ES-I3 (cell line): ENCODE measurements at regions not wholly inside any gene's neighbourhood (a gene's known extent, or its start where the extent isn't known, plus 50 kb on each side); places are given as distances from the start of the nearest gene placed in this dataset.

Source experiments
- H3K36me3 ChIP-seq: 2 replicates; pipeline ENCODE4 v1.6.1; 2013; ENCODE audit warnings: mild to moderate bottlenecking, low read length, control low read depth, moderate library complexity; ENCODE audit not compliant: insufficient read depth
- H3K4me1 ChIP-seq: 2 replicates; pipeline ENCODE4 v1.6.1; 2013; ENCODE audit warnings: mild to moderate bottlenecking, control low read depth, low read length; ENCODE audit not compliant: insufficient read depth
- H3K9ac ChIP-seq: 2 replicates; pipeline ENCODE4 v1.6.1; 2013; ENCODE audit warnings: low read depth, mild to moderate bottlenecking, low read length, moderate library complexity
- H3K9me3 ChIP-seq: 2 replicates; pipeline ENCODE4 v1.6.1; 2013; ENCODE audit warnings: mild to moderate bottlenecking, low read length, moderate library complexity; ENCODE audit not compliant: control insufficient read depth, insufficient read depth

DNA sequence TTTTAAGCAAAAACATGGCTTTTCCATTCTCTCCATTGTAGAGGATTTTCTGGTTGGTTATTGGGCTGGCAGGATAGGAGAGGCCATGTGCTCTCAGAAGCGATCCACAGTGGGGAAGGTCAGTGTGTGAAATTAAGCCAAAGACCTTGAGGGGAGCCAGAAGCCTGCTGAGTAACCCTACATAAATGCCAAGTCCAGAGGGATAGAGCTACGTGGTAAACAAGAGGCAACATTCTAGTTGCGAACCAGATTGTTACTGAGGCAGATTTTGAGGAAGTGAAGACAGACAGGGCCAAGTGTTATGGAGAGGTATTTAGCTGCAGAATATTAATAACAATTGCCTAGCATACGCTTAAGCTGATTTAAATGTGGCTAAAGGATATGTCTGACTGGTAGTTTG, 592.8 kb upstream of the GBE1 start:
- Histone ChIP-seq H3K9ac (no peak overlapping the region), H3K9me3 (no peaks in the 10 kb centered on the region), H3K36me3 (no peaks in the 10 kb centered on the region), H3K4me1 (no peaks in the 10 kb centered on the region)

DNA sequence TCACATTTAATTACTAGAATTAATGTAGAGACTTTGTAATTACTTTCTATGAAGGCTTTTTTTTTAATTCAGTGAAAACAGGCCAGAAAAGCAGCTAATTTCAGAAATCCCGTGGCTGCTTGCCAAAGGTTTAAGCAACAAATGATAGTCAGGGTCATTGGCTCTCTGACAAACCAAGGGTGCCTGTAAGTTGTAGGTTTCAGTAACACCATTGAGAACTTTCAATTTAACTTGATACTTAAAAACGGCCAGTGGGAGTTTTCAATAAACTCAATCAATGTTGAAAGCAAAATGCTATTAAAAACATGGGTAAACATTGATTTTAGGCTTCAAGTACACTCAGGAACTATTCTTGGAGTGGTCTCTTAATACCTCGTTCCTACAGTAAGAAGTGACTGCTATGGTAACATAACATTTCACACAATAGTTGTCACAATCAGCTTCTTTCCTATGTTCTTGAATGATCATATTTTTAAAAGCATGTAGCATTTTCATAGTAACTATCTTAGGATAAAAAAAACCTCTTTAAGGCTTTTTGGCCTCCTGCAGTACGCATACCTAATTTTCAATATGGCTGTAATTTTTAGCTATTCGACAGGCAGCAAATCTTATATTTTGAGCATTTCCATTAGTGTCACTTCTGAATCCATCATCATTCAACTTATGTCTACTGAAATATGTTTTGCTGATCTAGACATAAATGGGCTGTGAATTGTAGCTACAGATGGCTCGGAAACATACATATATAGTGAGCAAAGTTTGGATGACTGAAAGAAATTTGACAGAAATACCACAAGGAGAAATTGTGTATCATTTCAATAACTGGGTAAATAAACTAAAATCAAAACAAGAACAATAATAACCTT, 592.1 kb upstream of the GBE1 start:
- no peaks in the 10 kb centered on the region for H3K36me3 ChIP-seq
- H3K9ac ChIP-seq, result no peak overlapping the region
- no peaks in the 10 kb centered on the region for H3K4me1 ChIP-seq
- no peaks in the 10 kb centered on the region for H3K9me3 ChIP-seq

DNA sequence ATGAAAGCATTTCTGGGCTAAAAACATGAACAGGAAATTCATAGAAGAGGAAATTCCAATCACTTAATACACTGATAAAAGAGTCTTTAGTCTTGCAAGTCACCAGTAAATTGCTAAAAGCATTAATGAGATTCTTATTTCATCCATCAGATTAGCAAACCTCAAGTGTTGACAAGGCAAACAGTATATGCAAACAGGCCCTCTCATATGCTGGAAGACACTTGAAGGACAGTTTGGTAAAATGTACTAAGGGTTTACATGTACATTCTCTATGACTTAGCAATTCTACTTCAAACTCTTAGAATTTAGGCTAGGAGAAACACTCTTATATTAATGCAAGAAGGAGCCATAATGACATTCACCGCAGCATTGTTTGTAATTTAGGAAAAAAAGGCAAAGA, 586.1 kb upstream of the GBE1 start:
- Histone ChIP-seq H3K9ac (no peak overlapping the region), H3K36me3 (no peaks in the 10 kb centered on the region)

DNA sequence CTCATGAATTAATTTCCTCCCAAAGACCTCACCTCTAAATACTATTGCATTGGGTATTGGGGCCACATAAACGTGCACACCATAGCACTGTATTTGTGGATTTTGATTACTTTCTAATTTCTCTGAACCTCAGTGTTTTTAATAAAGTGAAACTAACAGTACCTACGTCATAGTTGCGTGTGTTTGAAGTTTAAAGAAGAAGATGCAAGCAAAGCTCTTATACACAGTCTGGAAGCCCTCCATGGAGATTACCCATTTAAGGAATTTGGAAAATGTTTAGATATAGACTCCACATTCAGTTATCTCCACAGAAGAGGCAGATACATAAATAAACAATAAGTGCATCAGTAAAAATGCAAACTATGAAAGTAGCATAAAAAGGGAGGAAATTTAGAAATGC, 581.1 kb upstream of the GBE1 start:
- H3K4me1 ChIP-seq, result no peaks in the 10 kb centered on the region
- H3K36me3 ChIP-seq, result no peaks in the 10 kb centered on the region
- H3K9ac ChIP-seq, result no peak overlapping the region
- no peaks in the 10 kb centered on the region for H3K9me3 ChIP-seq

More for the DNA sequence above, 586.1 kb upstream of the GBE1 start:
- no peaks in the 10 kb centered on the region for H3K9me3 ChIP-seq
- no peaks in the 10 kb centered on the region for H3K4me1 ChIP-seq

DNA sequence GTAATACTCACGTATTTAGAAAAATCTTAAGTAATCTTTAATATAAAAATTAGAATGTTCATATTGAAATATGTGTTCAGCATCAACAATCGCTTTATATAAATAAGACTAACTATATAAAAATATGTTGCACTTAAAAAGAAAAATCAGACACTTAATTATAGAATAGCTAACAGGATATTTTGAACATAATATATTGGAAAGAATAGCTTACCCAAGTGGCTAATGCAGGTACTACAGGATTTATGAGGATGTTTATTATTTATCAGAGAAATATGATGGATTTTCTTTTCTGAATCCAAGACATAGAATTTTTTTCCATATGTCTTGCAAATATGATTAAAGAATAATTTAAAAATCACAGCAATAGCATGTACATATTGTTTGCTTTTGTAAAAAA, 567.9 kb upstream of the GBE1 start:
- H3K9me3 ChIP-seq, result no peaks in the 10 kb centered on the region
- H3K36me3 ChIP-seq, result no peaks in the 10 kb centered on the region
- H3K4me1 ChIP-seq, result no peaks in the 10 kb centered on the region
- H3K9ac ChIP-seq, result no peak overlapping the region

DNA sequence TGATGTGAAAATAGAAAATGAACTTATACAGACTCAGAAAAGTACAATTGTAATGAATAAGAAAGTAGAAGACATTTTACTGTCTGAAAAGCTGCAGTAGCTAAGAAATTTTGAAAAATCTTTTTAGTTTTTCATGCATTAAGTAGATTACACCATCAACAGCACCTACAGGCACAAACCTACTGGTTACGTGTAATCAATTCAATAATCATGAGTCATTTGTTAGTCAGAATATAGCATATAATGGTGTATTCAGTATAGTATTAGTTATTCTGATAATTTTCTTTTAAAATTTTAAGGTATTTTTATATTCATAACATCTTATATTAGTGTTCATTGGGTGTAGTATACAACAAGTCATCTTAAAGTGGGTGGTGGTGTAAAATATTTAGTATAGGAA, 550.5 kb upstream of the GBE1 start:
- Histone ChIP-seq H3K4me1 (no peaks in the 10 kb centered on the region), H3K9ac (no peak overlapping the region), H3K36me3 (no peaks in the 10 kb centered on the region), H3K9me3 (no peaks in the 10 kb centered on the region)

DNA sequence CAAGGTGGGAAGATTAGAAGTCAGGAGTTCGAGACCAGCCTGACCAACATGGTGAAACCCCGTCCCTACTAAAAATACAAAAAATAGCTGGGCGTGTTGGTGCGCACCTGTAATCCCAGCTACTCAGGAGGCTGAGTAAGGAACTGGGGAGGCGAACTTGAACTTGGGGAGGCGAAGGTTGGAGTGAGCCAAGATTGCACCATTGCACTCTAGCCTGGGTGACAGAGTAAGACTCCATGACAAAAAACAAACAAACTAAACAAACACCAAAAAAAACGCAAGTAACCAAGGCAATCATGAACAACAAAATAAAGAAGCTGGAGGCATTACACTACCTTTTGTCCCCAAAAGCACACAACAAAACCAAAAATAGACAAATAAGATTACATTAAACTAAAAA, 547.3 kb upstream of the GBE1 start:
- H3K4me1 ChIP-seq, result no peaks in the 10 kb centered on the region
- H3K36me3 ChIP-seq, result no peaks in the 10 kb centered on the region
- no peaks in the 10 kb centered on the region for H3K9me3 ChIP-seq
- no peak overlapping the region for H3K9ac ChIP-seq

DNA sequence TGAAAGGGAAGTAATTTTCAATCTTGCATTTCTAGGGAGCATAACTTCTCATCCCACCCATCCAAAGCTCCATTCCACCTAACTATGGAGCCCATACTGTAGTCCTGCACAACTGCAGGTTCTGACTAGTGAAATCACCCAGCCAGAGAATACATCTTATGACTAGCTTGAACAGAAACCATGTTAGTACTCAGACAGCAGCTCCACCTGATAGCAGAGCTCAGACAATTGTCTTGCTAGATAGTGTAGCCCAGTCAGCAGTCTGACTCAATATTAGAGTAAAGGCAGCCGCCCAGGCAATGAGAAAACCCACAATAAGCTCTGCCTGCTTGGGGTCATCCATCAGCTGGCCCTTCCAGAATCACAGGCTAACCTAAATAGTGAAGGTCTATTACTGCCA, 544.7 kb upstream of the GBE1 start:
- Histone ChIP-seq H3K9me3 (no peaks in the 10 kb centered on the region), H3K36me3 (no peaks in the 10 kb centered on the region), H3K9ac (no peak overlapping the region), H3K4me1 (no peaks in the 10 kb centered on the region)

DNA sequence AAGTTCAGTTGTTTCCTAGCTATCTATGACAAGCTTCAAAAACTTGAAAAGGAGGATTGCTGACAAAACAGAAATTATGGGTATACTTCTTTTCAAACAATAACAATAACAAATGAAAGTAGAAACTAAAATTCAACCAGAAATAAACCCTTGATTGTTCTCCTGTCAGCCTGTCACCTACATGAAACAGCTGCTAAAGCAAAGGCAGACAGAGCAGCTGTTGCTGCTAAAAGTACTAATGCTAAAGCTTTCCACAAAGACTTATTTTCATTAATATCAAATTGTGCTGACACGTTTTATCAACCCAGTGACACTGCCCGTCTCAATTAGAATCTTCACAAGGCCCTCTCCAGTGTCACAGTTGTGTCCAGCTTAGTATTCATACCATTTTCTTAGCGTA, 533.2 kb upstream of the GBE1 start:
- H3K36me3 ChIP-seq, result no peaks in the 10 kb centered on the region
- no peaks in the 10 kb centered on the region for H3K9me3 ChIP-seq
- no peak overlapping the region for H3K9ac ChIP-seq
- no peaks in the 10 kb centered on the region for H3K4me1 ChIP-seq

DNA sequence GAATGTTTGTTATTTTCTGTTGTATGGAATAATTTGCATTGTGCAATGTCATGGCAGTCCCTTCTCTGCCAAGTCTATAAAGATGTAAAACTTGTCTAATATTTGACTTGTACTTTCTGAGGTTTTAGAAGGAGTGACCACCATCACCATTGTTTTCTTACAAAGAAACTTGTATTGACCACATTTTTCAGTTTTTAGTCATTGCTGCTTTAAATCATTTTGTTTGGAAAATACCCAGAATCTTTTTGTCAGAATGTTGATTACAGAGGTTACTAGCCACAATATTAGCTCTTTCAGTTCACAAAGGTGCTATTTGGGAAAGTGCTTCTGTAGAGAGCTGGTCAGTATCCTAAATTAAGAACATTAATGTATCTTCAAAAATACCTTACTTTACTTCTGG, 532.4 kb upstream of the GBE1 start:
- no peaks in the 10 kb centered on the region for H3K4me1 ChIP-seq
- no peak overlapping the region for H3K9ac ChIP-seq
- no peaks in the 10 kb centered on the region for H3K9me3 ChIP-seq
- no peaks in the 10 kb centered on the region for H3K36me3 ChIP-seq

DNA sequence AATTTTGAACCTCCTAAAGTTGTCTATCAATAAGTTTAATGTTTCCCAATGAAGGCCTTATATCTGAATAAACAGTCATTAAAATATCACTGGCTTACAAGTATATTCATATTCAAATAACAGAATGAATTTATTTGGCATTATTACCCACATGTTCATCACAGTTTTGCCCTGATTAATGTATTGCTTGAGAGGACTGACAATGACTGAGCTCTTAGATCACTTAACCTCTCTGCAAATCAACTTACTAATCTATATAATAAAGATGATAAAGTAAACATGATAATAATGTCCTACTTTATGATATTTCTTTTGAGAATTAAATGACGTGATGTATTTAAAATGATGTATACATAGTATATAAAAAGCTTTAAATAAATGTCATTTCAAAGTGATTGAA, 532.0 kb upstream of the GBE1 start:
- H3K36me3 ChIP-seq, result no peaks in the 10 kb centered on the region
- no peaks in the 10 kb centered on the region for H3K9me3 ChIP-seq
- H3K4me1 ChIP-seq, result no peaks in the 10 kb centered on the region
- H3K9ac ChIP-seq, result no peak overlapping the region

DNA sequence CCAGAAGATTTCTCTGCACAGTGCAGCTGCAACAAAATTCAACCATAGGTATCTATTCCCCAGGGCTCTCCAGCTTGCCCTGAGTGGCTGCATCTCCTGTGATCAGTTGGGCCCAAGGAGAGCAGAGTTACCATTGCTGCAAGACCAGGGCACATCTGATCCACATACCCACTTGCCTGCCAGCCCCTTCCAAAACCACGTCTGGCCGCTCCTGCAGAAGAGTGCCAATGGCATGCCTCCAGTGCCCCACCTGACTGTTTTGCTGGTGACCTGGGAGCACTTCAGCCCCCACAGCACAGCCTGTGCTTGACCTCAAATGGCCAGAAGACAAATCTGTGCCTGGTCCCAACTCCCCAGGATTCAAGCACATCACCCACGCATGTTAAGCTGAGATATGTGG, 526.1 kb upstream of the GBE1 start:
- H3K4me1 ChIP-seq, result no peaks in the 10 kb centered on the region
- no peaks in the 10 kb centered on the region for H3K9me3 ChIP-seq
- no peaks in the 10 kb centered on the region for H3K36me3 ChIP-seq
- H3K9ac ChIP-seq, result no peak overlapping the region

DNA sequence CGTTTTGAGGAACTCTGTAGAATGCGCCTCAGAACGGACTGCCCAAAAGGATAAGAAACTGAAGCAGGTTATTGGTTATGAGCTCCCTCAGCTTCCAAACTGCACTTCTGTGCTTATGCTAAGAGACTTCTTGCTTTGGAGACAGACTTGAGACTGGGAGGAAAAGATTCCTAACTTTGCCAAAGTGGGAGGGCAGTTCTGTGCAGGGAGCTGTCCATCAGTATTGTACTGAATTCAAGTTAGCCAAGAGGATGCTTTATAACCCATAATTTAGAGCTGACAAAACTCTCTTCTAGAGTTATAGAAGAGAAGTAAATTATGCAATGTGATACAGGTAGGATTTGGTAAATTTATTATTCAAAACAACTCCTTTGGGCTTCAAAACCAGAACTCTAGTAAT, 519.8 kb upstream of the GBE1 start:
- H3K9me3 ChIP-seq, result no peaks in the 10 kb centered on the region
- no peaks in the 10 kb centered on the region for H3K4me1 ChIP-seq
- no peak overlapping the region for H3K9ac ChIP-seq
- H3K36me3 ChIP-seq, result no peaks in the 10 kb centered on the region

DNA sequence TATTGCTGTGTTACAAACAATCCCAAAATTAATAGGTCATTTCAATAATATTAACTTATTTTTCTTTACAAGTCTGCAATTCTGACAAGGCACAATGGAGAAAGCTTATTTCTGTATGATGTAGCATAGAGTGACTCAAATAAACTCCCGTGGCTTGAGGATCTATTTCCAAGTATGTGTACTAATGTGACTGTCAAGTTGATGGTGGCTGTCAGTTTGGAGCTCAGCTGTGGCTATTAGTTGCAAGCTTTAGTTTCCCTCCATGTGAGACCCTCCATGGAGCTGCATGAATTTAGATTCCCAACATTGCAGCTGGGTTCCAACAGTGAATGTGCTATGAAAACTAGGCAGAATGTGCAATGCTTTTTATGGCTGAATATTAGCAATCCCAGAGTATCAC, 515.5 kb upstream of the GBE1 start:
- Histone ChIP-seq H3K9ac (no peak overlapping the region), H3K9me3 (no peaks in the 10 kb centered on the region), H3K4me1 (no peaks in the 10 kb centered on the region), H3K36me3 (no peaks in the 10 kb centered on the region)

DNA sequence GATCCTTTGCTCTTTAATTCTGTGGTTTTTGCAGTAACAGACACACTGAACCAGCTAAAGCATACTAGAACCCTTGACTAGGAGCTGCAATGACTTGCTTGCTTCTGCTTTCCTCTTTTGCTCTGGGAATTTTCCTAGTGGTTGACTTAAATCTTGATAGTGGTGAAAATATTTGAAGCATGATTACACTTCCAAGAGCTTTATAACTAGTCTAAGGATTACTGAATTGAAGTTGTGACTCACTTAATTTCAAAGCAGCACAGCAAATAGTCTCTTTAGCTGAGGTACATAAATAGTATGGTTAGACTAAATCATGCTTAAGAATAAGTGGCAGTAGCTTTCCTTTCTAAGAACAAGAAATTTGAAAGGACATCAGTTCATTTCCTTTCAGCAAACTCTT, 513.5 kb upstream of the GBE1 start:
- Histone ChIP-seq H3K9me3 (no peaks in the 10 kb centered on the region), H3K9ac (no peak overlapping the region), H3K36me3 (no peaks in the 10 kb centered on the region), H3K4me1 (no peaks in the 10 kb centered on the region)
